GM23338 (cell line): ENCODE measurements at regions not wholly inside any gene's neighbourhood (a gene's known extent, or its start where the extent isn't known, plus 50 kb on each side); places are given as distances from the start of the nearest gene placed in this dataset.

Experiments used
- ATAC-seq: fragments of 200-7000 bp; cut with Tn5 transposase; 3 replicates; pipeline ENCODE4 v1.9.1; 2020
- DNase-seq: peaks from one replicate; pipeline ENCODE4 v3.0.0-alpha.2; 2015; ENCODE audit warnings: low spot score
- H2AFZ ChIP-seq: fragments of 200-600 bp; sonication (generic); 2 replicates; pipeline ENCODE4 v1.8.0; 2016; ENCODE audit warnings: antibody characterized with exemption, mild to moderate bottlenecking, moderate library complexity
- H3F3A ChIP-seq: fragments of 200-600 bp; sonication (generic); replicated peaks from 2 replicates; pipeline ENCODE4 v1.8.0; 2017; ENCODE audit warnings: antibody characterized with exemption, mixed run types, low read depth
- H3K27ac ChIP-seq: fragments of 200-600 bp; sonication (generic); 2 replicates; pipeline ENCODE4 v1.6.1; 2016; ENCODE audit warnings: low read depth
- H3K27me3 ChIP-seq: fragments of 200-600 bp; sonication (generic); 2 replicates; pipeline ENCODE4 v1.8.0; 2016; ENCODE audit warnings: mild to moderate bottlenecking, mixed run types, moderate library complexity; ENCODE audit not compliant: insufficient read depth
- H3K36me3 ChIP-seq: fragments of 200-600 bp; sonication (generic); 2 replicates; pipeline ENCODE4 v1.8.0; 2016; ENCODE audit warnings: mild to moderate bottlenecking; ENCODE audit not compliant: insufficient read depth
- H3K4me1 ChIP-seq: fragments of 200-600 bp; sonication (generic); 2 replicates; pipeline ENCODE4 v1.8.0; 2016; ENCODE audit warnings: mild to moderate bottlenecking, moderate library complexity; ENCODE audit not compliant: insufficient read depth
- H3K4me2 ChIP-seq: fragments of 200-600 bp; sonication (generic); 2 replicates; pipeline ENCODE4 v1.7.1; 2017; ENCODE audit warnings: mixed run types
- H3K4me3 ChIP-seq: fragments of 200-600 bp; sonication (generic); 2 replicates; pipeline ENCODE4 v1.6.1; 2016; ENCODE audit warnings: mixed run types
- H3K79me2 ChIP-seq: fragments of 200-600 bp; sonication (generic); replicated peaks from 2 replicates; pipeline ENCODE4 v1.8.0; 2017; ENCODE audit warnings: mild to moderate bottlenecking; ENCODE audit not compliant: insufficient read depth
- H3K9me2 ChIP-seq: fragments of 200-600 bp; sonication (generic); 2 replicates; pipeline ENCODE4 v1.8.0; 2017; ENCODE audit not compliant: insufficient read depth
- H4K20me1 ChIP-seq: fragments of 200-600 bp; sonication (generic); replicated peaks from 2 replicates; pipeline ENCODE4 v1.8.0; 2017; ENCODE audit warnings: mild to moderate bottlenecking; ENCODE audit not compliant: insufficient read depth
- H3K27ac Mint-ChIP-seq: 2 replicates; pipeline ENCODE4 v1.8.0; 2020; ENCODE audit warnings: inconsistent platforms, mild to moderate bottlenecking, moderate library complexity, mixed read lengths
- H3K27me3 Mint-ChIP-seq: 3 replicates; pipeline ENCODE4 v1.8.0; 2022; ENCODE audit warnings: low read depth, mild to moderate bottlenecking, moderate library complexity, mixed read lengths, inconsistent platforms; ENCODE audit not compliant: insufficient read depth, poor library complexity
- H3K36me3 Mint-ChIP-seq: 3 replicates; pipeline ENCODE4 v1.8.0; 2021; ENCODE audit warnings: low read depth, mild to moderate bottlenecking, inconsistent platforms, moderate library complexity, mixed read lengths
- H3K4me1 Mint-ChIP-seq: 3 replicates; pipeline ENCODE4 v1.8.0; 2020; ENCODE audit warnings: mild to moderate bottlenecking, inconsistent platforms, mixed read lengths
- H3K4me3 Mint-ChIP-seq: 3 replicates; pipeline ENCODE4 v1.8.0; 2021; ENCODE audit warnings: moderate library complexity, mild to moderate bottlenecking, inconsistent platforms, mixed read lengths
- H3K9me3 Mint-ChIP-seq: 3 replicates; pipeline ENCODE4 v1.8.0; 2020; ENCODE audit warnings: moderate library complexity, mild to moderate bottlenecking, inconsistent platforms, mixed read lengths
- JUNB ChIP-seq: IDR thresholded peaks from one replicate; pipeline ENCODE4 v1.6.1; 2016; ENCODE audit warnings: antibody characterized with exemption; ENCODE audit not compliant: unreplicated experiment
- NANOG ChIP-seq: IDR thresholded peaks from 2 replicates; pipeline ENCODE4 v1.6.1; 2016; ENCODE audit warnings: antibody characterized with exemption, borderline replicate concordance
- STAT1 ChIP-seq: IDR thresholded peaks from one replicate; pipeline ENCODE4 v1.6.1; 2016; ENCODE audit warnings: antibody characterized with exemption; ENCODE audit not compliant: unreplicated experiment
- ZNF114 ChIP-seq: fragments of 250-450 bp; sonication (Bioruptor Pico); IDR thresholded peaks from 2 replicates; pipeline ENCODE4 v1.5.0; 2020; ENCODE audit warnings: mild to moderate bottlenecking, moderate library complexity
- ZNF331 ChIP-seq: fragments of 250-450 bp; sonication (Bioruptor Pico); IDR thresholded peaks from 2 replicates; pipeline ENCODE4 v1.5.0; 2020; ENCODE audit warnings: low read depth, mild to moderate bottlenecking, moderate library complexity
- ZNF462 ChIP-seq: fragments of 250-450 bp; sonication (Bioruptor Pico); IDR thresholded peaks from 2 replicates; pipeline ENCODE4 v1.5.0; 2020; ENCODE audit warnings: mild to moderate bottlenecking, moderate library complexity
- TF ChIP-seq, protein P1 (sequence below): IDR thresholded peaks from one replicate; pipeline ENCODE4 v1.6.1; 2018; ENCODE audit warnings: antibody characterized with exemption; ENCODE audit not compliant: unreplicated experiment
- TF ChIP-seq, protein P2 (sequence below), 2 experiments: fragments of 200-600 bp in 1 of 2; sonication (generic) in 1 of 2; conservative IDR thresholded peaks; 2 replicates each; pipeline versions ENCODE4 v1.5.1 to v1.6.1; 2016 to 2017; ENCODE audit warnings: antibody characterized with exemption in 2 of 2, low read depth in 2 of 2, mild to moderate bottlenecking in 2 of 2, moderate library complexity in 1 of 2

- H3K4me3 ChIP-seq, result no peak overlapping the region
- no peaks in the 10 kb centered on the region for H3K9me2 ChIP-seq
- Mint-ChIP-seq H3K27ac (no peak overlapping the region), H3K27me3 (peaks cover 1% of the 10 kb centered on the region), H3K36me3 (no peaks in the 10 kb centered on the region), H3K4me1 (no peaks in the 10 kb centered on the region), H3K4me3 (no peak overlapping the region), H3K9me3 (no peaks in the 10 kb centered on the region)
- no peaks in the 10 kb centered on the region for H3F3A ChIP-seq
- no peaks in the 10 kb centered on the region for H3K27me3 ChIP-seq
- no peaks in the 10 kb centered on the region for H3K4me1 ChIP-seq
- no peak overlapping the region for H3K27ac ChIP-seq
- no peaks in the 10 kb centered on the region for H3K36me3 ChIP-seq
- TF ChIP-seq, protein P1, sequence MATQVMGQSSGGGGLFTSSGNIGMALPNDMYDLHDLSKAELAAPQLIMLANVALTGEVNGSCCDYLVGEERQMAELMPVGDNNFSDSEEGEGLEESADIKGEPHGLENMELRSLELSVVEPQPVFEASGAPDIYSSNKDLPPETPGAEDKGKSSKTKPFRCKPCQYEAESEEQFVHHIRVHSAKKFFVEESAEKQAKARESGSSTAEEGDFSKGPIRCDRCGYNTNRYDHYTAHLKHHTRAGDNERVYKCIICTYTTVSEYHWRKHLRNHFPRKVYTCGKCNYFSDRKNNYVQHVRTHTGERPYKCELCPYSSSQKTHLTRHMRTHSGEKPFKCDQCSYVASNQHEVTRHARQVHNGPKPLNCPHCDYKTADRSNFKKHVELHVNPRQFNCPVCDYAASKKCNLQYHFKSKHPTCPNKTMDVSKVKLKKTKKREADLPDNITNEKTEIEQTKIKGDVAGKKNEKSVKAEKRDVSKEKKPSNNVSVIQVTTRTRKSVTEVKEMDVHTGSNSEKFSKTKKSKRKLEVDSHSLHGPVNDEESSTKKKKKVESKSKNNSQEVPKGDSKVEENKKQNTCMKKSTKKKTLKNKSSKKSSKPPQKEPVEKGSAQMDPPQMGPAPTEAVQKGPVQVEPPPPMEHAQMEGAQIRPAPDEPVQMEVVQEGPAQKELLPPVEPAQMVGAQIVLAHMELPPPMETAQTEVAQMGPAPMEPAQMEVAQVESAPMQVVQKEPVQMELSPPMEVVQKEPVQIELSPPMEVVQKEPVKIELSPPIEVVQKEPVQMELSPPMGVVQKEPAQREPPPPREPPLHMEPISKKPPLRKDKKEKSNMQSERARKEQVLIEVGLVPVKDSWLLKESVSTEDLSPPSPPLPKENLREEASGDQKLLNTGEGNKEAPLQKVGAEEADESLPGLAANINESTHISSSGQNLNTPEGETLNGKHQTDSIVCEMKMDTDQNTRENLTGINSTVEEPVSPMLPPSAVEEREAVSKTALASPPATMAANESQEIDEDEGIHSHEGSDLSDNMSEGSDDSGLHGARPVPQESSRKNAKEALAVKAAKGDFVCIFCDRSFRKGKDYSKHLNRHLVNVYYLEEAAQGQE, result no peak
- TF ChIP-seq NANOG, result no peak
- TF ChIP-seq STAT1, result no peak
- no peak for TF ChIP-seq JUNB
- TF ChIP-seq ZNF114 (CRISPR knock-in tag), result no peak
- no peak for TF ChIP-seq ZNF331 (CRISPR knock-in tag)
- TF ChIP-seq ZNF462 (CRISPR knock-in tag), result no peak
- TF ChIP-seq, protein P2, sequence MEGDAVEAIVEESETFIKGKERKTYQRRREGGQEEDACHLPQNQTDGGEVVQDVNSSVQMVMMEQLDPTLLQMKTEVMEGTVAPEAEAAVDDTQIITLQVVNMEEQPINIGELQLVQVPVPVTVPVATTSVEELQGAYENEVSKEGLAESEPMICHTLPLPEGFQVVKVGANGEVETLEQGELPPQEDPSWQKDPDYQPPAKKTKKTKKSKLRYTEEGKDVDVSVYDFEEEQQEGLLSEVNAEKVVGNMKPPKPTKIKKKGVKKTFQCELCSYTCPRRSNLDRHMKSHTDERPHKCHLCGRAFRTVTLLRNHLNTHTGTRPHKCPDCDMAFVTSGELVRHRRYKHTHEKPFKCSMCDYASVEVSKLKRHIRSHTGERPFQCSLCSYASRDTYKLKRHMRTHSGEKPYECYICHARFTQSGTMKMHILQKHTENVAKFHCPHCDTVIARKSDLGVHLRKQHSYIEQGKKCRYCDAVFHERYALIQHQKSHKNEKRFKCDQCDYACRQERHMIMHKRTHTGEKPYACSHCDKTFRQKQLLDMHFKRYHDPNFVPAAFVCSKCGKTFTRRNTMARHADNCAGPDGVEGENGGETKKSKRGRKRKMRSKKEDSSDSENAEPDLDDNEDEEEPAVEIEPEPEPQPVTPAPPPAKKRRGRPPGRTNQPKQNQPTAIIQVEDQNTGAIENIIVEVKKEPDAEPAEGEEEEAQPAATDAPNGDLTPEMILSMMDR (conservative IDR thresholded peaks at IDR 0.05; ENCODE audit: low read depth in 2 of 2), result no peak
- H3K4me2 ChIP-seq, result no peak overlapping the region
- ATAC-seq (no peak), DNase-seq (no peak)
- no peak overlapping the region for H2AFZ ChIP-seq
- H4K20me1 ChIP-seq, result no peaks in the 10 kb centered on the region
- no peaks in the 10 kb centered on the region for H3K79me2 ChIP-seq
Observed at GRCh38 chr18:66995270-66995669, 391.4 kb upstream of the CDH19 start.
